ENCODE measurements at regions not wholly inside any gene's neighbourhood (a gene's known extent, or its start where the extent isn't known, plus 50 kb on each side); places are given as distances from the start of the nearest gene placed in this dataset.

DNA sequence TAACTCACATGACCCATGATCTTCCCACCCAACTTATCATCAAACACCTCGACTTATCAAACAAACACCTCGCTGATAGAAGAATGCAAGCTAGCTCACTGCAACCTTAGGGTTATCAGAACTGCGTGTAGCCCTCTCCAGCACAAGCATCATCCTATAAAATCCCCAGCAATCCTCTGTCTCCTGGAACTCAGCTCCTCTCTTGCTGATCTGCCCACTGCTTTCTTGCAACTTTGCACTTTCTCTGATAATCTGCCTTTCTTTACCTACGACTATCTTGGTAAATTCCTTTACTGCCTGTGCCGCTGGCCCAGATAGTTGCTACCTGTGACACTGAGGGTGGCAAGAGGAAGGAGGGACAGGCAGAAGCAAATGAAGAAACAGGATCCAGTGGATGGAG is 210.9 kb downstream of the ACTR3B start:
- ChIA-PET CTCF (no interaction called here), POLR2A (no interaction called here)
- Mint-ChIP-seq H3K9me3 (ENCODE audit: unreplicated experiment) (peaks cover 13% of the 10 kb centered on the region), H3K27me3 (ENCODE audit: insufficient read depth, unreplicated experiment) (peaks cover 10% of the 10 kb centered on the region), H3K27ac (ENCODE audit: low read depth, unreplicated experiment) (no peak overlapping the region), H3K36me3 (ENCODE audit: insufficient read depth, unreplicated experiment) (no peaks in the 10 kb centered on the region), H3K4me3 (ENCODE audit: unreplicated experiment) (no peak overlapping the region), H3K4me1 (ENCODE audit: insufficient read depth, unreplicated experiment) (peaks cover 12% of the 10 kb centered on the region)
- BruUV-seq (replicated peaks) = no TSS peak
- no peak for DNase-seq (ENCODE audit: unreplicated experiment)
- TF ChIP-seq, protein P1, sequence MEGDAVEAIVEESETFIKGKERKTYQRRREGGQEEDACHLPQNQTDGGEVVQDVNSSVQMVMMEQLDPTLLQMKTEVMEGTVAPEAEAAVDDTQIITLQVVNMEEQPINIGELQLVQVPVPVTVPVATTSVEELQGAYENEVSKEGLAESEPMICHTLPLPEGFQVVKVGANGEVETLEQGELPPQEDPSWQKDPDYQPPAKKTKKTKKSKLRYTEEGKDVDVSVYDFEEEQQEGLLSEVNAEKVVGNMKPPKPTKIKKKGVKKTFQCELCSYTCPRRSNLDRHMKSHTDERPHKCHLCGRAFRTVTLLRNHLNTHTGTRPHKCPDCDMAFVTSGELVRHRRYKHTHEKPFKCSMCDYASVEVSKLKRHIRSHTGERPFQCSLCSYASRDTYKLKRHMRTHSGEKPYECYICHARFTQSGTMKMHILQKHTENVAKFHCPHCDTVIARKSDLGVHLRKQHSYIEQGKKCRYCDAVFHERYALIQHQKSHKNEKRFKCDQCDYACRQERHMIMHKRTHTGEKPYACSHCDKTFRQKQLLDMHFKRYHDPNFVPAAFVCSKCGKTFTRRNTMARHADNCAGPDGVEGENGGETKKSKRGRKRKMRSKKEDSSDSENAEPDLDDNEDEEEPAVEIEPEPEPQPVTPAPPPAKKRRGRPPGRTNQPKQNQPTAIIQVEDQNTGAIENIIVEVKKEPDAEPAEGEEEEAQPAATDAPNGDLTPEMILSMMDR (IDR thresholded peaks at IDR 0.05; ENCODE audit: unreplicated experiment) = no peak
- intact Hi-C loops (cut with micrococcal nuclease) = no loop called here

DNA sequence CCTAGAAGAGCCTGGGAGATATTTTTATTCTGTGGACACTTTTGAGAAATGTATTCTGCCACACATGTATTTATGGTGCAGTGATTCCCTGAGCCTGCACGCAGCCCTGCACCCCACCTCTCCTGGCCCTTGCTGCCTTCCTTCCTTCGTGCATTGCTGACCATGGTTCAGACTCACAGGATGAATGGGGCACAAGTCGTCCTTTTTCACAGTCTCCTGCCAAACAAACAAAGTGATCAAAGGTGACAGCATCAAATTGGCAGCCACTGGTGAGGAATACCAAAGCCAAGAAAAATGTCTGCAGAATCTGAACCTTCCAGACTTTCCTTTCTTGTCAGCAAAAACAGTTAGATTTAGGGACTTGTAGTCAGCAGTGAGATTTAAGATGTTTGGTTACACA is 215.0 kb downstream of the ACTR3B start:
- Mint-ChIP-seq H3K4me1 (ENCODE audit: insufficient read depth, unreplicated experiment) (peaks cover 5% of the 10 kb centered on the region), H3K27me3 (ENCODE audit: insufficient read depth, unreplicated experiment) (peaks cover 10% of the 10 kb centered on the region), H3K36me3 (ENCODE audit: insufficient read depth, unreplicated experiment) (no peaks in the 10 kb centered on the region), H3K27ac (ENCODE audit: low read depth, unreplicated experiment) (no peak overlapping the region), H3K9me3 (ENCODE audit: unreplicated experiment) (peaks cover 13% of the 10 kb centered on the region), H3K4me3 (ENCODE audit: unreplicated experiment) (no peak overlapping the region)
- intact Hi-C loops (cut with micrococcal nuclease) = no loop called here
- POLR2A ChIA-PET = interaction anchor here (1.0 kb wide), 1 partner anchor 10 kb away, joined by 3 read pairs; no protein-coding TSS in a partner anchor
- CTCF ChIA-PET = no interaction called here
- TF ChIP-seq, protein P1 (IDR thresholded peaks at IDR 0.05; ENCODE audit: unreplicated experiment) = no peak
- no peak for DNase-seq (ENCODE audit: unreplicated experiment)
- no TSS peak for BruUV-seq (replicated peaks)

DNA sequence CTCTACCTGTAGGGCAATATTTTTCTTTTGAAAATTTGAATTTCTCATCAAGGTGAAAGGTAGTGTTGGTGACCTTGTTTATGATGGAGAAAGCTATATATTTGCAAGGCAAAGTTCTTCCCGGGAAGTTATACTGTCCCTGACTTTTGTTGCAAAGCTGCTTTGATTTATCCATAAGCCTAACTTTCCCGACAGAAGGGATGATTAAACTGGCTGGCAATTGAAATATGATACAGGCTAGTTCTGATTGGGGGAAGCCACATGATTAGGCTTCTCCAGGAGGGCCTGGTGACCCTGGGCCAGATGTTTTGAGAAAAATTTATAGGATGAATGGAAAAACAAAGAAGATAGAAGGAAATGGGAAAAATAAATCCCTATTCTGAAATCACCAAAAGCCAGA is 215.5 kb downstream of the ACTR3B start:
- Mint-ChIP-seq H3K9me3 (ENCODE audit: unreplicated experiment) (peaks cover 13% of the 10 kb centered on the region), H3K4me3 (ENCODE audit: unreplicated experiment) (no peak overlapping the region), H3K27me3 (ENCODE audit: insufficient read depth, unreplicated experiment) (peaks cover 15% of the 10 kb centered on the region), H3K36me3 (ENCODE audit: insufficient read depth, unreplicated experiment) (no peaks in the 10 kb centered on the region), H3K27ac (ENCODE audit: low read depth, unreplicated experiment) (no peak overlapping the region), H3K4me1 (ENCODE audit: insufficient read depth, unreplicated experiment) (peaks cover 5% of the 10 kb centered on the region)
- ChIA-PET POLR2A (interaction anchor here (0.6 to 1.0 kb wide), 2 partner anchors 10 to 456 kb away, joined by 3 read pairs; no protein-coding TSS in a partner anchor), CTCF (no interaction called here)
- TF ChIP-seq, protein P1 (IDR thresholded peaks at IDR 0.05; ENCODE audit: unreplicated experiment) = no peak
- no peak for DNase-seq (ENCODE audit: unreplicated experiment)
- intact Hi-C loops (cut with micrococcal nuclease) = no loop called here
- BruUV-seq (replicated peaks) = no TSS peak

DNA sequence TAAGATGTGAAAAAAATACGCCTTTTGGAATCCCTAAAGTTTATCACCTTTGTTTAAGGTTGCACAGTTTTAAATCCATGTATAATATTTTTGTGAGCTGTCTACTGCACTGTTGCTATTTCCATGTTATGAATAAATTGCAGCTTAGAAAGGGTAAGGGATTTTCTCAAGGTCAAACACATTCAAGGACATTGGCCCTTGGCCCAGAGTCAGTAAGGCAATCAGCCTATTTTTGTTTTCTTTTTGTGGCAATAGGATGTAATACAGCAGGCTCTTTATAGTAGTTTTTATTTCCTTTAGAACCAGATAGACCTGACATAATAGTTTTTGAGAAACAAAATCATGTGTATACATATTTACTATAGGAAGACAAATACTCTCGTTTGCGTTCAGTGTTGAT is 219.8 kb downstream of the ACTR3B start:
- Mint-ChIP-seq H3K27me3 (ENCODE audit: insufficient read depth, unreplicated experiment) (peaks cover 36% of the 10 kb centered on the region), H3K4me3 (ENCODE audit: unreplicated experiment) (no peak overlapping the region), H3K4me1 (ENCODE audit: insufficient read depth, unreplicated experiment) (peaks cover 5% of the 10 kb centered on the region), H3K27ac (ENCODE audit: low read depth, unreplicated experiment) (no peak overlapping the region), H3K36me3 (ENCODE audit: insufficient read depth, unreplicated experiment) (no peaks in the 10 kb centered on the region), H3K9me3 (ENCODE audit: unreplicated experiment) (no peaks in the 10 kb centered on the region)
- intact Hi-C loops (cut with micrococcal nuclease) = no loop called here
- ChIA-PET POLR2A (no interaction called here), CTCF (interaction anchor here (0.6 kb wide), 1 partner anchor 1092 kb away, joined by 3 read pairs; no protein-coding TSS in a partner anchor)
- BruUV-seq (replicated peaks) = no TSS peak
- TF ChIP-seq, protein P1 (IDR thresholded peaks at IDR 0.05; ENCODE audit: unreplicated experiment) = no peak
- DNase-seq (ENCODE audit: unreplicated experiment) = no peak
